Stimulated activated CD8-positive, alpha-beta memory T cell treated with anti-CD3 and anti-CD28 coated beads, Interleukin-12 subunit alpha, Interleukin-12 subunit beta, amount 100 ng/mL, for 24 hours (primary cell): ENCODE measurements at regions not wholly inside any gene's neighbourhood (a gene's known extent, or its start where the extent isn't known, plus 50 kb on each side); places are given as distances from the start of the nearest gene placed in this dataset.
"Not testable (repeated sequence)": the region's sequence is repeated elsewhere in the genome, so short reads cannot be mapped to it uniquely, and the experiment has no call there.

Experiments
- DNase-seq: peaks from one replicate; pipeline ENCODE4 v3.0.0-alpha.2; 2020; ENCODE audit errors: extremely low read depth

- DNase-seq = no peak
Observed at GRCh38 chrX:140337263-140337662, 167.6 kb downstream of the SOX3 start.

GRCh38 chrX:140318296-140318695 lies 186.6 kb downstream of the SOX3 start:
- no peak for DNase-seq

GRCh38 chrX:140317462-140317861 lies 187.4 kb downstream of the SOX3 start:
- DNase-seq = no peak

- no peak for DNase-seq
Observed at GRCh38 chrX:140298960-140299825, 205.7 kb downstream of the SOX3 start.

GRCh38 chrX:140297273-140297672 lies 207.6 kb downstream of the SOX3 start:
- no peak for DNase-seq

GRCh38 chrX:140292961-140293360 lies 211.9 kb downstream of the SOX3 start:
- DNase-seq = no peak

- DNase-seq = no peak
Observed at GRCh38 chrX:140292188-140292587, 212.7 kb downstream of the SOX3 start.

GRCh38 chrX:140274811-140275525 lies 229.9 kb downstream of the SOX3 start:
- DNase-seq = no peak

GRCh38 chrX:140273921-140274320 lies 230.9 kb downstream of the SOX3 start:
- DNase-seq = no peak

GRCh38 chrX:140250391-140250790 lies 254.5 kb downstream of the SOX3 start:
- DNase-seq = no peak

GRCh38 chrX:140249088-140249487 lies 255.8 kb downstream of the SOX3 start:
- DNase-seq = no peak

GRCh38 chrX:140229191-140229590 lies 263.9 kb upstream of the CXorf66 start:
- DNase-seq = no peak

- DNase-seq = not testable (repeated sequence)
Observed at GRCh38 chrX:140226037-140226436, 260.7 kb upstream of the CXorf66 start.

- DNase-seq = not testable (repeated sequence)
Observed at GRCh38 chrX:140215894-140216293, 250.6 kb upstream of the CXorf66 start.

GRCh38 chrX:140214518-140214917 lies 249.2 kb upstream of the CXorf66 start:
- DNase-seq = not testable (repeated sequence)

- no peak for DNase-seq
Observed at GRCh38 chrX:140206657-140207056, 241.3 kb upstream of the CXorf66 start.

GRCh38 chrX:140190441-140191108 lies 225.3 kb upstream of the CXorf66 start:
- DNase-seq = no peak

GRCh38 chrX:140180585-140180984 lies 215.3 kb upstream of the CXorf66 start:
- no peak for DNase-seq

GRCh38 chrX:140177821-140178220 lies 212.5 kb upstream of the CXorf66 start:
- DNase-seq = no peak

- no peak for DNase-seq
Observed at GRCh38 chrX:140172401-140172800, 207.1 kb upstream of the CXorf66 start.

- DNase-seq = no peak
Observed at GRCh38 chrX:140167551-140167950, 202.2 kb upstream of the CXorf66 start.

- DNase-seq = no peak
Observed at GRCh38 chrX:140165849-140166248, 200.5 kb upstream of the CXorf66 start.

GRCh38 chrX:140164391-140164790 lies 199.1 kb upstream of the CXorf66 start:
- DNase-seq = no peak
